RPMI8226 (cell line): ENCODE measurements at regions not wholly inside any gene's neighbourhood (a gene's known extent, or its start where the extent isn't known, plus 50 kb on each side); places are given as distances from the start of the nearest gene placed in this dataset.
"Not testable (repeated sequence)": the region's sequence is repeated elsewhere in the genome, so short reads cannot be mapped to it uniquely, and the experiment has no call there.

ENCODE experiments used
- DNase-seq: peaks from one replicate; pipeline ENCODE4 v3.0.0-alpha.2; 2015

DNA sequence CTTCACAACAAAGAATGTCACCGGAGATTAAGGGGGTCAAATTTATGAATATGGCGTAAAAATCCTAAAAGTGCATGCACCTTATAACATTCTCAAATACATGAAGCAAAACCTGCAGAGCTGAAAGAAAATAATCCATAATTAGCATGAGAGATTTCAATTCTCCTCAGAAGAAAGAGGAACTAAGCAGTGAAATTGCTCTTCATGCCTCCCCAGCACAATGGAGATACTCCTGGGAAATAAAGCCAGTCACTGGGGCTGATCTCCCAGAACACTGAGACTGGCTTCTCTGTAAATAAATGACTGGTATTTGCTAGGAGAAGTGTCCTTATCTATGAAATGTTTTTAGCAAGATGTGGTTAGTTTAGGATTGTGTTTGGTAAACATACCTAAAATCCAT, 68.1 kb downstream of the GOLGA6L6 start:
- DNase-seq = not testable (repeated sequence)

- DNase-seq = not testable (repeated sequence)
These were observed 68.6 kb downstream of the GOLGA6L6 start for GRCh38 chr15:20472983-20473382.

DNA sequence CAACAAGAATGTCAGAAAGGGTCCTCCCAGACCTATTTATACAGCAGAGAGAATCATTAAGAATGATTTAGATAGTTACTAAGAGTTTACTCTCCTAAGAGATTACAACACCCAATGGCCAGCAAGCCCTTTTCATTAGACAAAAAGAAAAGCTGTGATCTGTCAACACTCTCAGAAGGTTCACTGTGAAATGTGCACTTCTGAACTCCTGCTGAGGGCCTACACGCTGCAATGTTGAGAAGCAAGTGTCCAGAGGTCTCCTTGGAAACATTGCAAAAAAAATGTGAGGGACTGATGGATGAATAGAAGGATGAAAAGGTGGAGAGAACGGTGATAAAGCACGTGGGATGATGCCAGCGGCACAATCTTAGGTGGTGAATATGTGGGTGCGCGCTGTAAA, 70.8 kb downstream of the GOLGA6L6 start:
- DNase-seq = not testable (repeated sequence)

DNA sequence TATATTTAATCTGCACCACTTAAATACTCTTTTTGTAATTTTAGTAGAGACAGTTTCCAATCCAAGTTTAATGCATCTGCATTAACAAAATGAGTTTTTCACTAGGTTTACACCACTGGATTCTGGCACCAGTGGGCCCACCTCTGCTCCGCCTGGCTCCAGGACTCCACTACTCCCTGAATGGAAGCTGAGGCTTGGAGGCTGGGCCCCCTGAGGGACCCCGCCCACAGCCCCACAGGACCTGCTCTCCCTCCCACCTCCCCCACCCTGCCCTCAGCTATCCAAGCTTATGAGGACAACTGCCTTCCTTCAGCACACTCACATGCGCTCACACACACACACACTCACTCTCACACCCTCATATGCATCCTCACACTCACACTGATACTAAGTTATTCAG, 100.5 kb downstream of the GOLGA6L6 start:
- not testable (repeated sequence) for DNase-seq

DNA sequence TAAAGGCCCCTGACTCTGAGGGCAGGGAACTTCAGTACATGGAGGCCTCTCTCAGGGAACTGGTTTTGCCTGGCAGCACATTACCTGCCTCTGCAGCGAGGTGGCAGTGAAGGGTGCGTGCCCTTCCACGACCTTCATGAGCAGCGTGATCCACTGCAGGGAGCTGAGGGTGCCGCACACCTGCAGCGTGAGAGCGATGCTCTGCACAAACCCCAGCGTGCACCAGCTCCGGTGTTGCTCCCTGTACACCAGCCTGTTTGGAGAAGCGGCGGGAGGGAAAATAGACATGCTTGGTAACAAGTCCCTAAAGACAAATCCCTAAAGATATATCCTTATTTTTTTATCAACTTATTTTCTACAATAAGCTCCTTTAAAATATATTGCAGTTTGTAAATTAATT, 101.2 kb downstream of the GOLGA6L6 start:
- DNase-seq = peak; percentile 72

DNA sequence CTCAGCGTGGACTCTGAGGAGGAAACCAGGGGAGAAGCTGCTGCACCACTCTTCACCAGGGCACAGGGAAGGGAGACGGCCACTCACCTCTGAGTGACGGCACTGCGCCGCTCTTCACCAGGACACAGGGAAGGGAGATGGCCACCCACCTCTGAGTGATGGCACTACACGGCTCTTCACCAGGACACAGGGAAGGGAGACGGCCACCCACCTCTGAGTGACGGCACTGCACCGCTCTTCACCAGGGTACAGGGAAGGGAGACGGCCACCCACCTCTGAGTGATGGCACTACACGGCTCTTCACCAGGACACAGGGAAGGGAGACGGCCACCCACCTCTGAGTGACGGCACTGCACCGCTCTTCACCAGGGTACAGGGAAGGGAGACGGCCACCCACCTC, 102.5 kb downstream of the GOLGA6L6 start:
- not testable (repeated sequence) for DNase-seq

DNA sequence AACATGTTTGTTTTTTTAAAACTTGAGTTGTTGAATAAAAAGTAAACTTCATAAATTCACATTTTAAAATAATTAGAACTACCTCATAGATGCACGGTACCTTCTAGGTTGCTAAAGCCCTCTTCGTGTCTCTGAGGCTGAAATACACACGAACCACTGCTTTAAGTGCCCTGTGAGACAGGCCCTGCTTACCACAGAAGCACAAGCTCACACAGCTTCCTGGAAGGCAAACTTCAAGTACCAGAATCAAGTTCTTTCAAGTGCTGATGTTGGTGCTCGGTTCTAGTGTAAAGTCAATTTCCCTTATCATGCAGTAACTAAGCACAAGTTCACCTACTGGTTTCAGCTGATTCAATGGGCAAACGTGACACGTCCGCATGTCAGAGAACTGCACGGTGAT, 103.3 kb downstream of the GOLGA6L6 start:
- not testable (repeated sequence) for DNase-seq

- DNase-seq = not testable (repeated sequence)
These were observed 108.1 kb downstream of the GOLGA6L6 start for GRCh38 chr15:20433468-20433867.

GRCh38 chr15:20430495-20430894, 111.1 kb downstream of the GOLGA6L6 start:
- DNase-seq = not testable (repeated sequence)

DNA sequence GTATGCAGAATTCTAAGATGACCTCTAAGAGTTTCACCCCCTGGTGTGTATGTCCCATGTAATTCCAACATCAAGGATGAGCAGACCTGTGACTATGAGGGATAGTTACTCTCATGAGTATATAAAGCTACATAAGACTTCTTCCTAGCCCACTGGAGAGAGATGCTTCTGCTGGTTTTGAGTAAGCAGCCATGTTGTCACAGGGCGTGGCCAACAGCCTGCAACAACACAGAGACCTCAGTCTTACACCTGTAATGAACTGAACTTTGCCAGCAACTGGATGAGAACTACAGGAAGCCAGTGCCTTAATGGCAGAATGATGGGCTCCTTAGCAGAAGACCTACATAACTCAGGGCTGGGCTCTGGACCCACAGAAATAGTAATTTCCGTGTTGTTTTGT, 120.9 kb downstream of the GOLGA6L6 start:
- DNase-seq = not testable (repeated sequence)

DNA sequence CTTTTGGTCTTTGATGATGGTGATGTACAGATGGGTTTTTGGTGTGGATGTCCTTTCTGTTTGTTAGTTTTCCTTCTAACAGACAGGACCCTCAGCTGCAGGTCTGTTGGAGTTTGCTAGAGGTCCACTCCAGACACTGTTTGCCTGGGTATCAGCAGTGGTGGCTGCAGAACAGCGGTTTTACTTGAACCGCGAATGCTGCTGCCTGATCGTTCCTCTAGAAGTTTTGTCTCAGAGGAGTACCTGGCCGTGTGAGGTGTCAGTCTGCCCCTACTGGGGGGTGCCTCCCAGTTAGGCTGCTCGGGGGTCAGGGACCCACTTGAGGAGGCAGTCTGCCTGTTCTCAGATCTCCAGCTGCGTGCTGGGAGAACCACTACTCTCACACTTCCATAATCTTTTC, 125.0 kb downstream of the GOLGA6L6 start:
- not testable (repeated sequence) for DNase-seq

DNA sequence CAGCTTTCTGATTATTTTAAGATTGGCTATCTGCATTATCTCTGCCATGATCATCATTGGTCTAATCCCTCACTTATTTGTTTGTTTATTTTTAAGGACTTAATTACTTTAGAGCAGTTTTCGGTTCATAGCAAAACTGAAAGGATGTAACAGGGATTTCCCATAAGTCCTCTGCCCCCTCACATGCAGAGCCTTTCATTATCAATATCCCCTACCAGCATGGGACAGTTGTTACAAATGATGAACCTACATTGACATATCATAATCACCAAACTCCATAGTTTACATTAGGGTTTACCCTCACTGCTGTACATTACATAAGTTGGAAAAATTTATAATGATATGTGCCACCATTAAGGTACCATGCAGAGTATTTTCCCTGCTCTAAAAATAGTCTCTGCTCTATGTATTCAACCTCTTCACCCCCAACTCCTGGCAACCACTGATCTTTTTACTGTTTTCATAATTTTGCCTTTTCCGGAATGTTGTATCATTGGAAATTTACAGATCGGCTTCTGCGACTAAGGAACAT, 131.9 kb downstream of the GOLGA6L6 start:
- DNase-seq = not testable (repeated sequence)

DNA sequence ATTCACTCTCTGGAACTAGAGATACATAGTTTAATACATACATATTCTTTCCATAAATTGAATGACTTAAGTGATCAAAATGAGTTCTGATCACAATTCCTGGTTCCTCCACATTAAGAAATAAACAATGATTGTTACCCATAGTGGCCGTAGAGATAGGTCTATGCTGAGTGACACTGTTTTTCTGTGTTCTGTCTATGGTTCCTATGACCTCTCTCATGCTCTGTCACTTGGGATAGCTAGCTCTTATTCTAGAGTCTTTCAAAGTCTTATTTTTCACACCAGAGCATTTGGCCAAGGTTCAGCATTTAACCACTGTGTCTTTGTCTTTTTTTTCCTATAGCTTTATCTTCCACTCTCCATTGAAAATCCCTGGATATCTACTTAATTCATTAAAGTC, 132.4 kb downstream of the GOLGA6L6 start:
- DNase-seq = no peak

- DNase-seq = no peak
These were observed 134.0 kb downstream of the GOLGA6L6 start for GRCh38 chr15:20407553-20407952.

DNA sequence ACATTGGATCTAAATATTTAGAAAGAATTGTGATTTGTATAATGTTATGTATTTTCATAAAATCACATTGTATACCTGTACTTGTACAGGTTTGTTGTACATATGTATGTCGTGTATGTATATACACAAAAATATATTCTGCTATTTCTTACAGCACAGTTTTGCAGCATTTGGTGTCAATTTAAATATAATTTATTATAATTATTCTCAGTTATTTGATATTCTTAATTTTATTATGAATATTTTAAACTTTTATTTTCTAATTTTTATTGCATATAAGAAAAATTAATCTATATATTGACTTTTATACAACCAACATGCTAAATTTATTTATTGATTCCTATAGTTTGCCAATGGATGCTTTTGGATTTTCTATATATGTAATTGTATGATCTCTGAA, 137.0 kb downstream of the GOLGA6L6 start:
- not testable (repeated sequence) for DNase-seq

- not testable (repeated sequence) for DNase-seq
These were observed 139.0 kb downstream of the GOLGA6L6 start for GRCh38 chr15:20402586-20402985.

- not testable (repeated sequence) for DNase-seq
These were observed 140.5 kb downstream of the GOLGA6L6 start for GRCh38 chr15:20401058-20401457.

DNA sequence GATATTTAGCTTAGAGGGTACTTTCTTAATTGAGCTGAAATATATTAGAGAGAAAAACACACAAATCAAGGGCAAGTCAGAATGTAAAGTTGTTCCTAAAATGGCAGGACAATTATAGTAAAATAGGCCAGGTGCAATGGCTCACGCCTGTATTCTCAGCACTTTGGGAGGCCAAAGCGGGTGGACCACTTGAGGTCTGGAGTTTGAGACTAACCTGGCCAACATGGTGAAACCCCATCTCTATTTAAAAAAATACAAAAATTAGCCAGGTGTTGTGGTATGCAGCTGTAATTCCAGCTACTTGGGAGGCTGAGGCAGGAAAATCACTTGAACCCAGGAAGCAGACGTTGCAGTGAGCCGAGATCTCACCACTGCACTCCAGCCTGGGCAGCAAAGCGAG, 142.9 kb downstream of the GOLGA6L6 start:
- DNase-seq = not testable (repeated sequence)

GRCh38 chr15:20388161-20388560, 153.4 kb downstream of the GOLGA6L6 start:
- DNase-seq = not testable (repeated sequence)

GRCh38 chr15:20386198-20386597, 155.4 kb downstream of the GOLGA6L6 start:
- DNase-seq = no peak

DNA sequence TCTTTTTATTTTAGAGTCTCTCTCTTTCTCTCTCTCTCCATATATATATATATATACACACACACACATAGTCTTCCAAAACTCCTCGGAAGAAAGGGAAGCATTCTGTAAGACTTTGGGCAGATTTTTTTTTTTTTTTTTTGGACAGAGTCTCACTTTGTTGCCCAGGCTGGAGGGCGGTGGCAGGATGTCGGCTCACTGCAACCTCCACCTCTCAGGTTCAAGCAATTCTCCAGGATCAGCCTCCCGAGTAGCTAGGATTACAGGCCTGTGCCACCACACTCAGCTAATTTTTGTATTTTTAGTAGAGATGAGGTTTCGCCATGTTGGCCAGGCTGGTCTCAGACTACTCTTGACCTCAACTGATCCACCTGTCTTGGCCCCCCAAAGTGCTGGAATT, 161.4 kb downstream of the GOLGA6L6 start:
- DNase-seq = not testable (repeated sequence)

GRCh38 chr15:20376872-20377271, 164.7 kb downstream of the GOLGA6L6 start:
- DNase-seq = no peak

GRCh38 chr15:20372416-20372815, 169.2 kb downstream of the GOLGA6L6 start:
- DNase-seq = not testable (repeated sequence)

DNA sequence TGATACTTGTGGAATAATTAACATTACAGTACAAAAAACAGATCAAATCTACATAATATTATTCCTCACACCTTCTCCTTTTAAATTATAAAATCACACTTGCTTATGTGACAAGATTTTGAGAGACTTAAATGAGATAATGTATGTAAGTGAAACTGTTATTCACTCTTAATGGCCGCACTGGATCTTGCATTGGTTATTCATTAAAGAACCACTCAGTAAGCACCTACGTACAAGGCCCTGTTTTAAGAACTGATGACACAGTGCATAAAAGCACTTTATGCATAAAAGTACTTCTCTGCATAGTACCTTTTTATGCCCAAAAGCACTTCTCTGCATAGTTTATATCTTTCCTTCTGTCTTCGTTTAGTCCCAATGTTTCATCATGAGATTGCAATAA, 172.1 kb downstream of the GOLGA6L6 start:
- no peak for DNase-seq

DNA sequence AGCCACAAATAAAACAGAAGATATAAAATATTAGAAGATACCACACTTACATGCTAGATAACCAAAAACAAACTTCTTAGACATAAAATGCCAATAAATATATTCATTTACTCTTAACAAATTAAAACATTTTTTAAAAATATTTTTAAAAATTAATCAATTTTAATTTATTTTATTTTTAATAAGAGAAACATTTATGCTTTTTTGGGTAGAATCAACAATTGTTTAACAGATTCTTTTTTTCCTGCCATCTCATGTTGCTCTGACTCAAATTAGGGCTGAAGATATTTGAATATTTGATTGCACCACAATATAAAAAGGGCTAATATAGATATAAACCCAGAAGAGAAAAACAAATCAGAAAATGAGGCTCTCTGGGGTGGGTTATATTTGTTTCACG, 172.6 kb downstream of the GOLGA6L6 start:
- DNase-seq = no peak
